SK-N-MC (cell line): ENCODE measurements at regions not wholly inside any gene's neighbourhood (a gene's known extent, or its start where the extent isn't known, plus 50 kb on each side); places are given as distances from the start of the nearest gene placed in this dataset.

Source experiments
- EZH2 ChIP-seq: fragments of 200-600 bp; sonication (generic); IDR thresholded peaks from one replicate; pipeline ENCODE4 v1.6.1; 2017; ENCODE audit warnings: antibody characterized with exemption
- POLR2AphosphoS5 ChIP-seq: IDR thresholded peaks from 2 replicates; pipeline ENCODE4 v1.6.1; 2012; ENCODE audit warnings: mild to moderate bottlenecking, low read depth, low read length, borderline replicate concordance

DNA sequence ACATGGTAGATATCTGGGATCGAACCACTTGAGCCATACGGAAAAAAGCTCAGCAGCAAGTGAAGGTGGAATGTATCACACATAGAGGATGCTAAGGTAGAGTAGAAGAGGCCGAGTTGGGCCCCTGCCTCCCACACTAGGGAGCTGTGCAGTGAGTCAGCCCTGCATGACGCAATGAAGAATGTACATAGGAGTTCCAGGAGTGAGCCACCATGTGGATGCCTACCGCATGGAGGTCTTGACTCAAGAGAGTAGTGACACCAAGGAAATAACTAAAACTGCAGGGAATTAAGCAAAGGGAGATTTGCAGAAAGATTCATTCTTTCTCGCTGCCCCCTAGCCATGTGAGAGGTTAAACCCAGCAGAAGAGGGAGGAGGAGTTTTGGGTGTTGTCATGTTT, 389.6 kb upstream of the IGFBP7 start:
- TF ChIP-seq POLR2AphosphoS5 (no peak), EZH2 (no peak)
